NB4 (cell line): ENCODE measurements at regions not wholly inside any gene's neighbourhood (a gene's known extent, or its start where the extent isn't known, plus 50 kb on each side); places are given as distances from the start of the nearest gene placed in this dataset.

Experiments
- CTCF ChIP-seq: IDR thresholded peaks from one replicate; pipeline ENCODE4 v1.5.1; 2012; ENCODE audit warnings: low read depth, low read length
- MAX ChIP-seq: IDR thresholded peaks from 2 replicates; pipeline ENCODE4 v1.6.1; 2011; ENCODE audit warnings: low read depth, low read length
- MYC ChIP-seq: IDR thresholded peaks from 2 replicates; pipeline ENCODE4 v1.6.1; 2011; ENCODE audit warnings: low read depth, low read length
- POLR2A ChIP-seq: IDR thresholded peaks from 2 replicates; pipeline ENCODE4 v1.6.1; 2011; ENCODE audit warnings: mild to moderate bottlenecking; ENCODE audit not compliant: insufficient read length; ENCODE audit errors: extremely low read depth

GRCh38 chr16:86880316-86881117 lies 302.2 kb downstream of the FOXL1 start:
- no peak for TF ChIP-seq CTCF
- no peak for TF ChIP-seq POLR2A
- TF ChIP-seq MAX, result no peak
- TF ChIP-seq MYC, result no peak
